ENCODE measurements at regions not wholly inside any gene's neighbourhood (a gene's known extent, or its start where the extent isn't known, plus 50 kb on each side); places are given as distances from the start of the nearest gene placed in this dataset.
"Not testable (repeated sequence)": the region's sequence is repeated elsewhere in the genome, so short reads cannot be mapped to it uniquely, and the experiment has no call there.

DNA sequence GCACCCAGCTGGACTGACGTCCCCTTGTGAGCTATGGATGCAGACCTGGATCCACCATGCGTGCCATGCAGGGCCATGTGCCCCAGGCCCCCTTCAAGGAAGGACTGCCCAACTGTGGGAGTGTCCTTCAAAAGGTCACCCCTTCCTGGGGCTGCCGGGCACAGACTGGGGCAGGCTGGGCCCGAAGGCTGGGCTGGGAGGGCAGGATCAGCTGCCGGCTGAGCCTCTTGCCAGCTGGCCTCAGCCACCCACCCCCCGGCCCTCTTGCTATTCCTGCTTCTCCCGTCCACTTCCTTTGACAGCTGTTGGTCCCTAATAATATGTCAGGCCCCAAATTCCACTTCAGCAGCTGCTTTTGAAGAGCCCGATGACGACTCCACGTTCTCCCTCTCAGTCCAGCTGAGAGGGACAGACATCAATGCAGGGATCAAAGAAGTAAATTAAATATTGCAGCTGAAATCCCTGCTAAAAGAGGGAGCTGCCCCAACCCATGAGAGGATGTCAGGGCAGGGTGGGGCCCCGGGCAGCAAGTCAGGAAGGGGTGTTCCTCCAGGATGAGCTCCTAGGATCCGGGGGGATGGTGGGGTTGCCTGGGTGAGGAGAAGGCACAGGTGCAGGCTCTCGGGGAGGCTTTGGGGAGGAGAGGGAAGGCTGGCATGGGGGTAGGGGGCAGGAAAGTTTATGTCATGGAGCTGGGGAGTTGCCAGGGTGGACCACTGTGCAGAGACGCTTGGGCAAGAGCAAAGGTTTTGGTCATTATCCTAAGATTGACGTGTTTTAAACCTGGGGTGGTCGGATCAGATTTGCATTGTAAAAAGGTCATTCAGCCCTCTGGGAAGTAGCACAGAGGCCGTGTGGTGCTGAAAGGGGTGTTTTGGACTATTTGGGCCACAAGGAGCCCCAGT is 185.0 kb downstream of the ANKRD60 start:
- Mint-ChIP-seq H3K9me3 (no peaks in the 10 kb centered on the region), H3K27me3 (peaks cover 16% of the 10 kb centered on the region), H3K4me1 (ENCODE audit: low read depth) (no peaks in the 10 kb centered on the region), H3K4me3 (no peak overlapping the region), H3K27ac (no peak overlapping the region), H3K36me3 (ENCODE audit: low read depth) (no peaks in the 10 kb centered on the region)
- DNase-seq: no peak

DNA sequence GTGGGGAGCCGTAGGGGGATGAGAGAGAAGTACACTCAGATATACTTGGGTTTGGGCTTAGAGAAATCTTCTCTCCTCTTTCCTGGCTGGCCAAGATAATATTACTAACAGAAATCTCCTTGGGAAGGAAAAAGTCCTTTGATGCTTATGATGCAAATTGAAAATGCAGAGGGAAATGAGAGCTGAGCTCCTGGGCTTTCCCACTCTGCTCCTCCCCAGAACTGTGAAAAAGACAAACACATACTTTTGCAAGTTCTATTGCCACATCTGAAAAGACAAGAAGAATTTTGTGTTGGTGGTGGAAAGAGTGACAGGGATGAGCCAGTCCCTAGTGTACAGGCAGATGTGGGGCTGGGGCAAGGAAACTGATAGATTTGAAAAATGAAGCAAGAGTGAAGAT is 185.9 kb downstream of the ANKRD60 start:
- no peak overlapping the region for H3K27ac Mint-ChIP-seq
- DNase-seq: no peak
- no peaks in the 10 kb centered on the region for H3K4me1 Mint-ChIP-seq (ENCODE audit: low read depth)
- no peaks in the 10 kb centered on the region for H3K36me3 Mint-ChIP-seq (ENCODE audit: low read depth)
- peaks cover 12% of the 10 kb centered on the region for H3K27me3 Mint-ChIP-seq
- H3K4me3 Mint-ChIP-seq: no peak overlapping the region
- no peaks in the 10 kb centered on the region for H3K9me3 Mint-ChIP-seq

DNA sequence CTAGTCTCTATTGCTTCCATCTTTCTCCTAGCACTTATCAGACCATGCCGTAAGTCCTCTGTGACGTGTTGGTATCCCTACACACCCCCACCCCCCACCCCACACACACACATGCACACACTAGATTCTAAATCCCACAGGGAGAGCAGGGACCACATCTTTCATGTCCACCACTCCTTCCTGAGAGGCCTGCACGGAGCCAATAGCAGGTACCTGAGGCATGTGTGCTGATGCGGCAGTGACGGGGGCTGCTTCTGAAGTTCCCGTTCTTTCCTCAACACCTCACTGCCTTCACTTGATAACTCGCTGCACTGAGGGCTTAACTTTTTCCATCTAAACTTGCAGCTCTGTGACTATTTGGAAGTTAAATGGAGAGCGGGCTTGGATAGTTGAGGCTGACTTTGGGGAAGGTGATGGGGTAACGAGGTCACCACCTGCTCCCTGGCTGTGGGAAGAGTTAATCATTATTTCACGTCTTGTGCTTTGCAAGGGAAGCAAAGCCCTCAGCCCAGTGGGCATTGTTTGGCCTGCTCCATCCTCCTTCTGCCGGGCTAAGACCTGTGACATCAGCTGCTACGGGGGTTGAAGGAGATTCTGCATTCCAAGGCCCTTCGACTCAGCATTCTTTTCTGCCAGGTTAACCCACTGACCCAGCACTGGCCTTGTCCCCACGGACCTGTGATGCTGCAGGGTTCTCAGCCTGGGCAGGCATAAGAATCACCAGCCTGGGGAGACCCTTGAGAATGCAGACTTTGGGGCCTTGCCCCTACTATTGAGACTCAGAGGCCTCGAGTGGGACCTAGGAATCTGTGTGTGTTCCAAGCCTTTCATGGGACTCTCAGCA is 187.8 kb downstream of the ANKRD60 start:
- Mint-ChIP-seq H3K4me3 (no peak overlapping the region), H3K36me3 (ENCODE audit: low read depth) (no peaks in the 10 kb centered on the region), H3K4me1 (ENCODE audit: low read depth) (no peaks in the 10 kb centered on the region), H3K27me3 (peaks cover 12% of the 10 kb centered on the region), H3K27ac (no peak overlapping the region), H3K9me3 (no peaks in the 10 kb centered on the region)
- no peak for DNase-seq

GRCh38 chr20:58039274-58040092 is 189.0 kb downstream of the ANKRD60 start:
- peaks cover 18% of the 10 kb centered on the region for H3K27me3 Mint-ChIP-seq
- H3K9me3 Mint-ChIP-seq: no peaks in the 10 kb centered on the region
- H3K27ac Mint-ChIP-seq: no peak overlapping the region
- H3K36me3 Mint-ChIP-seq (ENCODE audit: low read depth): no peaks in the 10 kb centered on the region
- DNase-seq: no peak
- no peak overlapping the region for H3K4me3 Mint-ChIP-seq
- H3K4me1 Mint-ChIP-seq (ENCODE audit: low read depth): no peaks in the 10 kb centered on the region

- no peak for DNase-seq
- Mint-ChIP-seq H3K27me3 (peaks cover 23% of the 10 kb centered on the region), H3K36me3 (ENCODE audit: low read depth) (no peaks in the 10 kb centered on the region), H3K4me1 (ENCODE audit: low read depth) (no peaks in the 10 kb centered on the region), H3K27ac (no peak overlapping the region), H3K9me3 (no peaks in the 10 kb centered on the region), H3K4me3 (no peak overlapping the region)
Measured at GRCh38 chr20:58038123-58038654, 190.3 kb downstream of the ANKRD60 start.

DNA sequence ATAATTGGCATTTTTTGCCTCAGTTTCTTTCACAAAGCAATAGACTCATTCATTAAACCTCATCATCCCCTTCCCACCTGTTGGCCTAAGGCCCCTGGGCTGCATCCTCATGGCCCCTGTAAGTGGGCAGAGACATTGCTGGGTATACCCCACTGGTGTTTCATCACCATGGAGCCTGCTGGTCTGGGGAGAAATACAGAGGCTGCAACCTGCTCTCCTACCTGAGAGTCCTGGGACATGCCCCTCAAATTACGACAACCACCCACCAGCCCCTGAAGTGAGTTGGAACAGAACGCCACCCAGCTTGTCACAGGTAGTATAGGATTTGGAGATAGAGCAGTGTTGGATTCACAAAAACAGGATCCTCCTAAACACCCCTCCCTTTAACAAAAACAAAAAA is 190.8 kb downstream of the ANKRD60 start:
- no peak for DNase-seq
- Mint-ChIP-seq H3K36me3 (ENCODE audit: low read depth) (no peaks in the 10 kb centered on the region), H3K27ac (no peak overlapping the region), H3K27me3 (peaks cover 21% of the 10 kb centered on the region), H3K4me1 (ENCODE audit: low read depth) (no peaks in the 10 kb centered on the region), H3K4me3 (no peak overlapping the region), H3K9me3 (no peaks in the 10 kb centered on the region)

DNA sequence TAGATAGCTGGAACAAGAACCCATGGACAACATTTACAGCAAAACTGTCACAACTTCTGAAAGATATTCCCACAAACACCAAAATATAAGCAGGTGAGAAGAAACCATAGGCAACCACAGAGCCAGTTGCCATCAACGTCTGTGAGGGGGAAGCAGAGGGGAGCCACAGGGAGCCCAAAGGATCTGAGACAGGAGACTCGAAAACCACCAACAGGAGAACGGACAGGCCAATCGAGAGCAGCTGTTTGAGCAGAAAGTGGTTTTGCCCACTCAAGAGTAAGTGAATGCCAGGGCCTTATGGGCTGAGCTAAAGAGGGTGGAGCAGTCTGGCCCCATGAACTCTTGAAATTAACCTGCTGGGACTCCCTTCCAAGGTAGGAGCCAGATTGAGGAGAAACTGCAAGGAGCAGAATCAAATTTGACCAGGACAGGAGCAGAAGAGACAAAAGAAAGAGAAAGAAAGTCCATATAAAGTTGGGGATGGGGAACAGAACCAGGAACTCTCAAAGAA is 195.4 kb downstream of the ANKRD60 start:
- no peak for DNase-seq
- Mint-ChIP-seq H3K27ac (no peak overlapping the region), H3K4me1 (ENCODE audit: low read depth) (no peaks in the 10 kb centered on the region), H3K27me3 (peaks cover 30% of the 10 kb centered on the region), H3K4me3 (no peak overlapping the region), H3K36me3 (ENCODE audit: low read depth) (no peaks in the 10 kb centered on the region), H3K9me3 (no peaks in the 10 kb centered on the region)

- no peak for DNase-seq
- Mint-ChIP-seq H3K27me3 (peaks cover 35% of the 10 kb centered on the region), H3K27ac (no peak overlapping the region)
Measured at GRCh38 chr20:58032599-58032998, 195.9 kb downstream of the ANKRD60 start.

GRCh38 chr20:58031350-58031749 is 197.1 kb downstream of the ANKRD60 start:
- peaks cover 40% of the 10 kb centered on the region for H3K27me3 Mint-ChIP-seq
- not testable (repeated sequence) for H3K4me1 Mint-ChIP-seq (ENCODE audit: low read depth); H3K27ac Mint-ChIP-seq; H3K9me3 Mint-ChIP-seq; DNase-seq; H3K36me3 Mint-ChIP-seq (ENCODE audit: low read depth); H3K4me3 Mint-ChIP-seq

More at GRCh38 chr20:58032599-58032998, 195.9 kb downstream of the ANKRD60 start:
- no peaks in the 10 kb centered on the region for H3K36me3 Mint-ChIP-seq (ENCODE audit: low read depth)
- H3K4me1 Mint-ChIP-seq (ENCODE audit: low read depth): no peaks in the 10 kb centered on the region
- H3K4me3 Mint-ChIP-seq: no peak overlapping the region
- no peaks in the 10 kb centered on the region for H3K9me3 Mint-ChIP-seq

DNA sequence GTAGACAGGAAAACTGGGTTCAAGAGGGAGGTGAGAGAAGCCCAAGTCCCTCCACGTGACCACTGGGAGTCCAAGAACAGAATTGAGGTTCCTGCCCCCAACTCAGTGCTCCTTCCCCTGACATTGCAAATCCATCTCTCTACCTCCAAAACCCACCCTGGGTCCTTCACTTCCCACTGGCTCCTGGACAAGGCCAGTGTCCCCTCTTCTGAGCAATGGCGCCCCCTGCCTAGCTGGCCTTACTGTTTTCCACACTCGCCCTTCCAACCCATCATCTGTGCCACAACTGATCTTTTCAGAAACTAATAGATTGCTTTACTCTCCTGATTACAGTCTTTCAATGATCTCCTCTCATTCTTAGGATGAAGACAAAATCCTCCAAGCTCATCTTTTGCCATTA is 200.3 kb downstream of the ANKRD60 start:
- no peak for DNase-seq
- Mint-ChIP-seq H3K27ac (no peak overlapping the region), H3K9me3 (no peaks in the 10 kb centered on the region), H3K4me1 (ENCODE audit: low read depth) (no peaks in the 10 kb centered on the region), H3K4me3 (no peak overlapping the region), H3K27me3 (peaks cover 33% of the 10 kb centered on the region), H3K36me3 (ENCODE audit: low read depth) (no peaks in the 10 kb centered on the region)

DNA sequence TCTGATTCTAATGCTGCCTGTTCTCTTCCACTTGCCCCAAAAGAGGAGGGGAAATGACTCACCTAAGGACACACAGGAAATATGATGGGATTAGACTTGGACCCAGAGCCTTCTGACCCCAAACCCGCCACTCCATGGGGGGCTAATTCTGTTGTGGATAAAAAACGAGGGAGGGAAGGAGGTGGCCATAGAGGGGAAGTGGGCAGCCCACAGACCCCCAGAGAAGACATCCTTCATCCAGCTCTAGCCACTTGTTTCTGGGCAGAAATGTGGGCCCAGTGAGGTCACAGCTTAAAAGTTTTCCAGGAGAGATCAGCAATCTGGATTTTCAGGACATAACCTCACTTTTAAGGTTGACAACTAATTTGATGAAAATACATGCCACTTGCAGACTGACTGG is 202.1 kb downstream of the ANKRD60 start:
- Mint-ChIP-seq H3K27ac (no peak overlapping the region), H3K4me3 (no peak overlapping the region), H3K9me3 (no peaks in the 10 kb centered on the region), H3K4me1 (ENCODE audit: low read depth) (no peaks in the 10 kb centered on the region), H3K27me3 (peaks cover 36% of the 10 kb centered on the region), H3K36me3 (ENCODE audit: low read depth) (no peaks in the 10 kb centered on the region)
- DNase-seq: no peak

GRCh38 chr20:58025233-58025632 is 203.2 kb downstream of the ANKRD60 start:
- no peak overlapping the region for H3K4me3 Mint-ChIP-seq
- no peaks in the 10 kb centered on the region for H3K4me1 Mint-ChIP-seq (ENCODE audit: low read depth)
- no peaks in the 10 kb centered on the region for H3K36me3 Mint-ChIP-seq (ENCODE audit: low read depth)
- no peaks in the 10 kb centered on the region for H3K9me3 Mint-ChIP-seq
- no peak for DNase-seq
- peaks cover 41% of the 10 kb centered on the region for H3K27me3 Mint-ChIP-seq
- H3K27ac Mint-ChIP-seq: no peak overlapping the region

GRCh38 chr20:58024241-58024721 is 204.2 kb downstream of the ANKRD60 start:
- no peak for DNase-seq
- Mint-ChIP-seq H3K9me3 (no peaks in the 10 kb centered on the region), H3K36me3 (ENCODE audit: low read depth) (no peaks in the 10 kb centered on the region), H3K27ac (no peak overlapping the region), H3K27me3 (peaks cover 47% of the 10 kb centered on the region), H3K4me1 (ENCODE audit: low read depth) (no peaks in the 10 kb centered on the region), H3K4me3 (no peak overlapping the region)

- Mint-ChIP-seq H3K36me3 (ENCODE audit: low read depth) (no peaks in the 10 kb centered on the region), H3K27ac (no peak overlapping the region), H3K27me3 (peaks cover 45% of the 10 kb centered on the region), H3K4me3 (no peak overlapping the region), H3K4me1 (ENCODE audit: low read depth) (no peaks in the 10 kb centered on the region), H3K9me3 (no peaks in the 10 kb centered on the region)
- DNase-seq: no peak
Measured at GRCh38 chr20:58023781-58024180, 204.7 kb downstream of the ANKRD60 start.

Data from activated T-cell treated with anti-CD3 and anti-CD28 coated beads, Interleukin-2, amount 50 U/mL, for 24 hours (primary cell).